Lower leg skin (tissue), 4 donors: ENCODE measurements at regions not wholly inside any gene's neighbourhood (a gene's known extent, or its start where the extent isn't known, plus 50 kb on each side); places are given as distances from the start of the nearest gene placed in this dataset.
"Not testable (repeated sequence)": the region's sequence is repeated elsewhere in the genome, so short reads cannot be mapped to it uniquely, and the experiment has no call there.

ENCODE experiments used
- DNase-seq, 2 donors: peaks; one replicate each; pipeline ENCODE4 v3.0.0-alpha.2; 2019; ENCODE audit warnings: low spot score in 2 of 2
- H3K4me3 ChIP-seq: fragments of 200-600 bp; sonication (generic); 2 replicates; pipeline ENCODE4 v1.5.1; 2017; ENCODE audit warnings: mild to moderate bottlenecking, low read depth; ENCODE audit not compliant: poor library complexity, severe bottlenecking
- CTCF ChIP-seq, 3 donors: fragments of 450-650 bp; IDR thresholded peaks; one replicate each; pipeline ENCODE4 v1.5.1; 2016; ENCODE audit warnings: antibody characterized with exemption in 3 of 3, mild to moderate bottlenecking in 3 of 3, moderate library complexity in 2 of 3
- POLR2A ChIP-seq, 2 donors: fragments of 450-650 bp; IDR thresholded peaks; one replicate each; pipeline ENCODE4 v1.6.1; 2016 to 2017; ENCODE audit warnings: antibody characterized with exemption in 2 of 2, mild to moderate bottlenecking in 1 of 2, moderate library complexity in 1 of 2
- WGBS, 2 donors: methylation state at CpG; one replicate each; pipeline ENCODE4 v1.1.5; 2018; 5-methylcytosine and 5-hydroxymethylcytosine counted together
- intact Hi-C: fragments of 100-400 bp; cut with DNase I; formaldehyde crosslinking; loops from one replicate; pipeline ENCODE4 v1.15.0; 2023; ENCODE audit warnings: low total_unique reads

- intact Hi-C loops, result no loop called here
- 63 to 75% methylated on average over 2 of the region's 2 CpGs for WGBS, 2 donors
- H3K4me3 ChIP-seq, result no peak overlapping the region
- DNase-seq, result no peak
- TF ChIP-seq POLR2A (IDR thresholded peaks at IDR 0.05) (no peak), CTCF (IDR thresholded peaks at IDR 0.05) (no peak)
These were observed 391.6 kb upstream of the FKBP1C start for GRCh38 chr6:62819640-62820039.

DNA sequence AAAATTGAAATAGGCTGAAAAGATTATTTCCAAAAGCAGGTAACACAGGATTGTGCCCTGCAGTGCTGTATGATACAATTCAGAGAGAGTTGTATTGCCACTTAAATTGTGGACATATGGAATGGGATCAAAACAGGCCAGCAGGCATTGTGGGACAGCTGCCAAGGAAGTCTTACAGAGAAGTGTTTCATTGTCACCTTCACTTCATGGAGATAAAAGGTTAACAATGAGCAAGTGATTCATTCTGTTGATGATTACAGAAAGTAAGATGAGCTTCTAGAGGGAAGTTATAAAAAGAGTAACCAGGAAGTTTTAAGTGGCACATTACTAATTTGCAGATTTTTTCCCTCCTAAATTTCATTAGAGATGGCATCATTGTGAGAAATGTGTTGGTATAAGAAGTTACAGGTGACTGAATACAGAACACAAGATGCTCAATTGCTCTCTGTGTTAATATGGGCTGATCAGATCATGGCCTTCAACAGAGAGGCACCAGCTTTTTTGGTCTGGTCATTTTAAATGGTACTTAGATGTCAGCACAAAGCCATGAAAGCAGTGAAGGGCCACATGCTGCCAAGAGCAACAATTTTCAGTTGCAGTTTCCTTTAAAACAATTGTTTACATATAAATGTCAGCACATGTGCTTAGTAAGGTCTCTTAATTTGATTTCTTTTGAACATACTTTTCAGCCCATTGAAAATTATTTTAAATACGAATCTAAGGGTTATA lies 402.5 kb upstream of the FKBP1C start:
- no peak overlapping the region for H3K4me3 ChIP-seq
- intact Hi-C loops, result no loop called here
- DNase-seq, result no peak
- TF ChIP-seq CTCF (IDR thresholded peaks at IDR 0.05), result no peak
- no peak for TF ChIP-seq POLR2A (IDR thresholded peaks at IDR 0.05)
- WGBS, 2 donors, result 37 to 63% methylated on average over 1 of the region's 1 CpG

DNA sequence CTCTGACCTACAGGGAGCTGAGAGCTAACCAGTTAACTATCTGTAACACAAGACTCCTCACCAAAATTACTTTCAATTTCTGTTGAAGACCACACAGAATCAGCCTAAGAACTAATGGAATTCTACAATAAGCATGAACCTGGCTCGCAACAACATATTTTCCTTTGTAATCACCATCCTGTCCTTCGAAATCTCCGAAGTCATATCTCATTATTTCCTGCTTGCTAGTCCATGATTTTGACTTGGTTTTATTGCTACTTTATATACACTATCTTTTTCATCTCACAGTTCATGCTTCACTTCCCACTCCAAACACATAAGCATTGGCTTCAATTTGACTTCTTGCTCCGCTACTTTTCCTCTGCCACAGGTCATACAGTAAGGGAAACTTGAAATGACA lies 405.8 kb upstream of the FKBP1C start:
- TF ChIP-seq POLR2A (IDR thresholded peaks at IDR 0.05) (no peak), CTCF (IDR thresholded peaks at IDR 0.05) (no peak)
- intact Hi-C loops, result no loop called here
- 64 to 85% methylated on average over 4 of the region's 4 CpGs for WGBS, 2 donors
- H3K4me3 ChIP-seq, result no peak overlapping the region
- no peak for DNase-seq

GRCh38 chr6:62803094-62803493 lies 408.2 kb upstream of the FKBP1C start:
- intact Hi-C loops, result no loop called here
- 80 to 82% methylated on average over 7 of the region's 7 CpGs for WGBS, 2 donors
- H3K4me3 ChIP-seq, result no peak overlapping the region
- TF ChIP-seq CTCF (IDR thresholded peaks at IDR 0.05), result no peak
- DNase-seq, result no peak

DNA sequence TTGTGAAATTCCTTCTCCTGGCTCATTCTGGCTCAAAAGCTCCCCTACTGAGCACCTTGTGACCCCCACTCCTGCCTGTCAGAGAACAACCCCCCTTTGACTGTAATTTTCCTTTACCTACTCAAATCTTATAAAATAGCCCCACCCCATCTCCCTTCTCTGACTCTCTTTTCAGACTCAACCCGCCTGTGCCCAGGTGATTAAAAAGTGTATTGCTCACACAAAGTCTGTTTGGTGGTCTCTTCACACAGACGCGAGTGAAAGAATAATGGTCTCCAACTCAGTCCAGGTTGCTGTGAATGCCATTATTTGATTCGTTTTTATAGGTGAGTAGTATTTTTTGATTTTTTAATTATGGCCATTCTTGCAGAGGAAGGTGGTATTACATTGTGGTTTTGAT lies 414.1 kb upstream of the FKBP1C start:
- WGBS, 2 donors, result 69 to 85% methylated on average over 4 of the region's 4 CpGs
- intact Hi-C loops, result no loop called here
- H3K4me3 ChIP-seq, result no peak overlapping the region
- TF ChIP-seq POLR2A (IDR thresholded peaks at IDR 0.05), result no peak
- TF ChIP-seq CTCF (IDR thresholded peaks at IDR 0.05), result no peak
- DNase-seq, result no peak

DNA sequence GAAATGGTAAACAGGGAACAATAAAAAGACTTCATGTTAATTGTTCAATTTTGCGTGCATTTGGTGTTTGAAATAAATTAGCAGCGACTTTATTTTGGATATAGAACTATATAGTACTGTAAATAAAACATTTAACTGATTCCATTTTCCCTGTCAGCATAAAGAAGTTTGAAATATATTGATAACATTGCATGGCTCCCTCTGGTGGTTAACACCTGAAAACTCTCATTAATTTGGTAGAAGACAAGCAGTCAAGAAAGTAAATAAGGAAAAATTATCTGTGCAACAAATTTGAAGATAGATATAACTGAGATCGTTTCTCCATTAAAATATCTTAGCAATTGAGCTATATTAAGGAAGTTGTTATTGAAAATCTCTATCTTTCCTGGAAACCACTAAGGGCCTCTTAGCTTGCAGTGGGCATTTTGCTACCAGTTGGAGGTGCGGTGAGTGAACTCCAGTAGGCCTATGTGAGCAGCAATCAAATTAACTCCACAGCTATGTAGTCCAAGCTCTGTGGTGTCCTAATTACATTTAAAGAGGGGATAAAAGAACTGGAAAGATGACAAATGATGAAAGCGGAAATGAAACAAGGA lies 435.7 kb upstream of the FKBP1C start:
- no peak for DNase-seq
- intact Hi-C loops, result no loop called here
- TF ChIP-seq CTCF (IDR thresholded peaks at IDR 0.05), result no peak
- no peak for TF ChIP-seq POLR2A (IDR thresholded peaks at IDR 0.05)
- H3K4me3 ChIP-seq, result no peak overlapping the region
- 47 to 53% methylated on average over 5 of the region's 5 CpGs for WGBS, 2 donors

DNA sequence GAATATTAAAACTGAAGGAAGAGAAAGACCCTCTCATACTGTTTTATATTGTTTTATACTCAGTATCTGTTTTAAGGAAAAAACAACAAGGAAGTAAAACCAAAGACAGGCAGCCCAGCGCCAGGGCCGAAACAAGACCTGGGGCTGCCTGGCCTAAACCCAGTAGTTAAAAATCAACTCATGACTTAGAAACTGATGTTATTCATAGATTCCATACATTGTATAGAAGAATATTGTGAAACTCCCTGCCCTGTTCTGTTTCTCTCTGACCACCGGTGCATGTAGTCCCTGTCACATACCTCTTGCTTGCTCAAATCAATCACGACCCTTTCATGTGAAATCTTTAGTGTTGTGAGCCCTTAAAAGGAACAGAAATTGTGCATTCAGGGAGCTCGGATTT lies 445.1 kb upstream of the FKBP1C start:
- H3K4me3 ChIP-seq, intact Hi-C loops, DNase-seq: not testable (repeated sequence)
- WGBS, 2 donors, result 80 to 81% methylated on average over 5 of the region's 5 CpGs
